DMS 273 (cell line): ENCODE measurements at regions not wholly inside any gene's neighbourhood (a gene's known extent, or its start where the extent isn't known, plus 50 kb on each side); places are given as distances from the start of the nearest gene placed in this dataset.

Experiments
- DNase-seq: peaks from one replicate; lab custom pipeline; 2025; ENCODE audit not compliant: unreplicated experiment; lab: John Stamatoyannopoulos, UW

GRCh38 chr4:138758876-138759553, 256.6 kb upstream of the NOCT start:
- no peak for DNase-seq

DNA sequence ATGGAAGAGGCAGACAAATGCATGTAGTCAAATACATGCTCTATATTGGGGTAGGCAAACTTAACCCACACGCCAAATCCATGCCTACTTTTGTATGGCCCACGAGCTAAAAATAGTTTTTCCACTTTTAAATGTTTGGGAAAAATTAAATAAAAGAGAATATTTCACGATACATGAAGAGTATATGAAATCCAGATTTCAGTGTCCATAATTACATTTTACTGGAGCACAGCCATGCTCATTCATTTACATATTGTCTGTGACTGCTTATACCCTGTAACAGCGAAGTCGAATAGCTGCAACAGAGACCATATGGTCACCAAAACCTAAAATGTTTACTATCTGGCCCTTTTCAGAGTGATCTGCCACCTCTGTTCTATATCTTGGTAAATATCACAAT, 257.4 kb upstream of the NOCT start:
- no peak for DNase-seq

DNA sequence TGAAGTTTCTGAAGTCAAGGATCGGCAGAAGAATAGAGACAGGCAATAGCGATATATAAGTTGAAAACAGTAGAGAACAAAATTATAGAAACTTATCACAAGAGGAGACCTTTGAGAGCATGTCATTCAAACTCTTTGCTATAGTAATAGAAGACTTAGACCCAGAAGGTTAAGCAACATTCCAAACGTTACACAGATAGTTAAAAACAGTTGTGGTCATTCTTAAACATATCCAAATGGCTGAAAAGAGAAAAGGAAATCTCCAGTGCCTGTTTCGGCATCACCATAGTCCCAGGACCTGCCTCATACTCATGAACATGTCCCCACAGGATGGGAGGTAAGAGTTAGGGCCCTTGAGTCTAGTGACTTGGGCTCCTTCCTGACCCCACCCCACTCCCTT, 258.1 kb upstream of the NOCT start:
- DNase-seq = no peak

DNA sequence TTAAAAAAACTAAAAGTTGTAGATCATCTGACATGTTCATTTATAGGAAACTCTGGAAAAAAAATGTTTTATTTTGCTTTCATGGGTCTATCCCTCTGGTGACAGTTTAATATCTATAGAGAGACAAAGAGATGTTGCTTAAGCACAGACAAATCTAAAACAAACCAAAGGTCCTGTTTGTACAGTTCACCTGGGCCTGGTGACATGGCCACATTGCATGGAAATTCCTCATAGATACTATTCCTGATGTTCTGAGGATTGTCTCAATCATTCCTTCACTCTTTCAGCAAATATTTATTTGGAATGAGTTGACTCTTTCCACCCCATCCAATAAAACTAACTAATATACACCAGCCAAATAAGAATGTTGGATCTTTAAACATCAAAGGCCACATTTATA, 259.1 kb upstream of the NOCT start:
- no peak for DNase-seq

GRCh38 chr4:138751309-138751708, 264.3 kb upstream of the NOCT start:
- peak; percentile 19 for DNase-seq

DNA sequence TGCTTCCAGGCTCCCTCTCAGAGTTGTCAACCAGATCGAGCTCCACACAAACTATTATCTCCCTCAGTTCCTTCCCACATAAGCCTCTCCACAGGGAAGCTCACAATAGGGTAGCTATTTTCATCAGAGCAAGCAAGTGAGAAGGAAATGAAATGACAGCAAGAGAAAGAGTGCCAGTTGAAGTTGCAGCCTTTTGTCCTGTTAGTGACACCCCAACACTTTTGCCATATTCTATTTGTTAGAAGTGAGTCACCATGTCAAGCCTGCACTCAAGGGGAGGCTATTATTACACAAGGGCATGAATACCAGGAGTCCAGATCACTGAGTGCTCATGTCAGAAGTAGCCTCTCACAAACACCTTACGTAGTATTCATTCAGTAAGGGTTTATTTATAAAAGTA, 266.3 kb upstream of the NOCT start:
- DNase-seq = no peak

DNA sequence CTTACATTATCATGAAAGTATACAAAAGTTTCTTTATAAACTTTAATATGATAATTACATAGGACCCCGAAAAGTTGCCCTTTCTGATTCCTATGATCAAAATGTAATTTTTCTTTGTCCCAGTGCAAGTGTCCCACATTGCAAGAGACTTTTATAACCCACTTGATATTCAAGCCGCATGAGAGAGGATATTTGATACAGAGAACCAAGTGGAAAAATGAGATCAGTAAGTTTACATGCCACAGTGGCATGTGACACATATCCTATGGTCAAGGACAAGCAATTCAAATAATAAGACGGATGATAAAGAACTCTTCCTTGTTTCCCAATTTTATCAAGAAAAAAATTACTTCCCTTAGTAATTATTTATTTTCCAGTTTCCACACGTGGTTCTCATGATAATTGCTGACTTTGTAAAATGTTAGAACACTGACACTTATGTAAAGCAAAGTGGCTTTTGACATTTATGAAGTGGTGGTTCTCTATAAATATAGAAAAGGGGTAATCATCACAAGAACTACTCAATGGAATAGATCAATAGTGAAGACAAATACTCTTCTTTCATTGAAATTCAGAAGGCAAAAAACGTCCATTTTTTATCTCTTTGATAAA, 273.7 kb upstream of the NOCT start:
- no peak for DNase-seq

- no peak for DNase-seq
Observed at GRCh38 chr4:138740816-138741745, 274.5 kb upstream of the NOCT start.

DNA sequence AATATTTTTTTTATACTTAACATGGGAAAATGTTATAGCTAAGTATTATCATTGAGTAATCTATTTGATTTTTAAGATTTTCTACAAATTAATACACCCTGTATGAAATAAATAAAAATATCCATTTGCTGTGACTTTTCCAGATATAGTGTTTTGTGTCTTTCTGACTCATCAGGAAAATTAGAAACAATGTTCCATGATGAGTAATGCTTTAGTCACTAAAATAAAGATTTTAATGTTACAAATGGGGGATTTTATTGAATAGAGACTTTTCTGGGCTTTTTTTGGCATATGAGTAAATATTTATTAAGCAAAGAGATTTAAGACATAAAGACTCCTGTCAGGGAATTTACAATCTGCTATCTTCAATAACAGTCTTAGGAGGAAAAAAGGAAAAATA, 279.2 kb upstream of the NOCT start:
- no peak for DNase-seq

GRCh38 chr4:138734746-138735145, 280.8 kb upstream of the NOCT start:
- peak; percentile 8 for DNase-seq

DNA sequence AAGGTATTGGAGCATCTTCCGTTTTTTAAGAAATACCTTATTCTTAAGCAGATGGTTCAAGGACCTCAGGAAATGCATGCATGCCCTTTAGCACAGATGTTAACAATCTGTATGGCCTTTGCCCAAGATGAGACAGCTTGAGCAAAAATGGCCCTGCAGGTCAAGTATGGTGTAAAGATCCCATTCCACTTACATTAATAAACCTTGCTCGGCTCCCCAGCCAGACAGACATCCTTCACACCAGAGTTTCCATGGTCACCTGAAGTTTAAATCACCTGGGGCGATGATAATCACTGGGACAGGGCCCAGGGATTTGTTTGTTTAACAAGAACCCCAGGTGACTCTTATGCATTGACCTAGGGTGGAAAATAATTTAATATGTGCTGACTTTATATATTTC, 287.0 kb upstream of the NOCT start:
- DNase-seq = peak; percentile 66

DNA sequence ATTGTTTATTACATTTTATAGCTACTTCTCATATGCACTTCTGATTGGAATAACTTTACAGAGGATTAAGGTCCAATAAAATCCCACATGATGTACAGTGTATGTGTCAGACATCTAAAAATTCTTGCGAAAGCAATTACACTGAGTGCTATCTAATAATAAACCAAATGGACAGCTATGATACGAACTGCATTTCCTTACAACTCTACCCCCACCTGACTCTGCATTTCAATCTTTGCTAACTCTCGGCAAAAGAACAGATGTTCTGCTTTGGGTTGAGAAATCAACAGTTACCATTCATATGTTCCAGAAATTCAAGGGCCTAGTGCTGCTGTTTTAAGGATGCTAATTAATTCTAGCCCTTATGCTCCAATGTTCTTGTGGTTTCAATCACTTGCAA, 287.9 kb upstream of the NOCT start:
- DNase-seq = peak; percentile 90

DNA sequence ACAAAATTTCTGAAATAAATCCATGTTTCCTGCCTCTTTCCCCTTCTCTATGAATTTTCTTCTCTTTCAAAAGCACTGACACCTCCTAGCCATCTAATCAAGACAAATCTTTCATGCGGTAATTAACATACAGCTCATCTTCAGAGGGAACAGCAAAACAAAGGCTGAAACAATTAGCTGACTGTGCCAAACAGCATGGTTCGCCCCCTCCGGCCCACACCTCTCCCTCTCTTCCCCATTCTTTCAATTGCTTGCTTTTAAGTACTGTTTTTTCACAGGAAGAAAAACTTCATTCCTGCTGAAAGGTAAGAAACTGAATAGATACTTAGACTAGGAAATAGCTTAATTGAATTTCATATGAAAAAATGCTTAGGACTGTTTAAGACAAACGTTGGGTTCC, 291.1 kb upstream of the NOCT start:
- DNase-seq = no peak

- DNase-seq = no peak
Observed at GRCh38 chr4:138716559-138717335, 298.8 kb upstream of the NOCT start.

- DNase-seq = no peak
Observed at GRCh38 chr4:138710297-138710696, 305.3 kb upstream of the NOCT start.

GRCh38 chr4:138709859-138710258, 305.7 kb upstream of the NOCT start:
- no peak for DNase-seq

DNA sequence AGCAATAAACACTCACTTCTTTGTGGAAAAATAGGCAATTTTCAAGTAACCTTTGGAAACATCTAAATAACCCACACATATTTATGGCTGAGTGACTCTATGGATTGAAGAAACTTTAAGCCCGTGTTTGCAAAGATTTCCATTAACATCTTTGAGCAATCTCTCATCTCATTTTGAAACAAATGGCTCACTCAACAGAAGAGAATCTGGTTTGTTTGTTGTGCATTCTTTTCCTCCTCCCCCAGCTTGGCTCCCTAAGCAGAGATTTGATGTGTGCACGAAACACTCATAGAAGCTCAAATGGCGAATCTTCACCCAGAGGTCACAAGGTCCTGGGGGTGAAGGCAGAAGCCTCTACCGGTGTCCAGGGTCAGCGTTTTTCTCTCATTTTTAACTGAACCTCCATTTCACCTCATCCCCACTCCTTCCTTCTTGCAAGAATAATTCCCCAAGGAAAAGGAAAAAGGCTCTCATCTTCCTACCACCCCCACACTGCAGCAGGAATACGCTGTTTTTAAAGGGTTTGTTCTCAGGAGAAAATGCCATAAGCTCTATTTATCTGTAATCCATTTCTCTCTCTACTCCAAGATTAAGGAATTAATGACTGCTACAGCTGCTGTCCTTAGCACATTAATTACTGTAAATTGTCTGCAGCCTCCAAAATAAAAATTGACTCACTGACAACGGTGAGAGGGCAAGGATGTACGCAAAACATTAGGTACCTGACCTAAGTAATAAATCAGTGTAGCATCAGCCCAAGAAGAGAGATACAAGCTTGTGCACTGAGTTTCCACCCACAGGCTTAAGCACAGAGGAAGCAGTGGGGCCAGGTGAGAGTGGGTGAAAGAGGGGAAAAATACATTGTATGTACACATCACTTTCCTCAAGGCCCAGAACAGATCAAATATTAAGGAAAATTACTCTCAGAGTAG, 307.6 kb upstream of the NOCT start:
- DNase-seq = no peak

DNA sequence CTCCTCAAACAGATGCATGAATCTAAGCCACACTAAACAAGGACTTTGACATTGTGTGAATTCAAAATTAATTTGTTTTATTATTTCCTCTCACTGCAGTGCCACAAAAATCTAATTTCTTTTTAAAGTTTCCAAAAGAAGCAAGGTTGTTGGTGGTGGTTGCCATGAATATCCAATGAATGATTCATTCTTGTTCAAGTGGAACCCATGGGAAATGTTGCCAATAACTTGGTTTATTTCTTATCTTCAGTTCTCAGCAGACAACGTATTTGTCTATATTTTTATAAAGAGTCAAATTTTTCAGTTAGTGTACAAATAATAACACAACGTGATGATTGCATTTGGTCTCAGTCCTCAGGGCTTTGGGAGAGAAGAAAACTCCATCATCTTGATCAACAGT, 309.4 kb upstream of the NOCT start:
- no peak for DNase-seq

DNA sequence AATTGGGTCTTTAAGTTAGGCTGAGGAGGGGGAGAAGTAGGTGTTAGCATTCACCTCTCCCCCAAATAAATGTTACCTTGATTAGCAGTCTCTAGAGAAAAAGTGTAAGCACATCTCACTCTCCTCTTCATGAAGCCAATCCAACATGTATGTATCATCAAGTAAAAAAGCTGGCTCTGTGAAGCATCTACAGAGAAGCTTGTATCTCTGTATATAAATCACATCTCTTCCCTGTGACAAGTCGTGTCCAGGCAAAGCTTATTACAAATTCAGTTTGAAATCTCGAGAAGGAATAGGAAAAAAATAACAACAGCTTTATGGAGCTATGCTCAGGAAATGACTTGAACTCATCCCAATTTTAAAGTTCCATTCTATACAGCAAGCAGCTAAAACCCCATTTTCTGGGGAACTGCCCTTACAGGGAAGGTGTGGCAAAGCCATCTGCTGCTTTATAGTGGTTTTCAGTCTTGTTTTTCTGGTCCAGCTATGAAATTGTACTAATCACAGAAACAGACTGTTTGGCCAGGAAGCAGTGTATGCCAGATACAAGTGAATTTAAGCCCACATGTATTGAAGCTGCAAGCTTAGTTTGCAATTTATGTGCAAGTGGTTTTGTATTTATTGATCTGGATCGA, 313.3 kb upstream of the NOCT start:
- DNase-seq = peak; percentile 50

GRCh38 chr4:138698641-138699040, 316.9 kb upstream of the NOCT start:
- no peak for DNase-seq
